PC-9 (cell line): ENCODE measurements at regions not wholly inside any gene's neighbourhood (a gene's known extent, or its start where the extent isn't known, plus 50 kb on each side); places are given as distances from the start of the nearest gene placed in this dataset.

ENCODE experiments used
- BruUV-seq: library from RNA; stranded (reverse); fragments of 400-500 nt; replicated peaks from 2 replicates; lab custom pipeline; 2021; lab: Mats Ljungman, UMichigan
- CTCF ChIA-PET: fragments of 300-600 bp; sonication (Branson Sonifier 250); formaldehyde crosslinking; loops from one replicate; lab custom pipeline; 2022; ENCODE audit warnings: antibody characterized with exemption; lab: Charles Lee
- POLR2A ChIA-PET: fragments of 300-600 bp; sonication (Branson Sonifier 250); formaldehyde crosslinking; loops from one replicate; lab custom pipeline; 2022; ENCODE audit warnings: antibody characterized with exemption; ENCODE audit not compliant: unreplicated experiment; lab: Charles Lee
- DNase-seq, 2 experiments: peaks; one replicate each; pipeline versions ENCODE4 v3.0.0 to v3.0.0-alpha.2; 2015 to 2022; ENCODE audit warnings: mixed read lengths in 1 of 2
- H2AFZ ChIP-seq: fragments of 200-600 bp; sonication (generic); 2 replicates; pipeline ENCODE4 v1.8.1; 2017; ENCODE audit warnings: antibody characterized with exemption
- H3F3A ChIP-seq: fragments of 200-600 bp; sonication (generic); 2 replicates; pipeline ENCODE4 v1.8.1; 2017; ENCODE audit warnings: antibody characterized with exemption, mild to moderate bottlenecking, low read depth; ENCODE audit not compliant: insufficient read depth
- H3K27ac ChIP-seq: fragments of 200-600 bp; sonication (generic); 2 replicates; pipeline ENCODE4 v1.6.1; 2016; ENCODE audit warnings: mixed run types
- H3K27me3 ChIP-seq: fragments of 200-600 bp; sonication (generic); 2 replicates; pipeline ENCODE4 v1.6.1; 2016; ENCODE audit warnings: low read depth, mixed run types; ENCODE audit not compliant: insufficient read depth
- H3K36me3 ChIP-seq: fragments of 200-600 bp; sonication (generic); 2 replicates; pipeline ENCODE4 v1.6.1; 2016; ENCODE audit warnings: low read depth, mixed run types
- H3K4me1 ChIP-seq: fragments of 200-600 bp; sonication (generic); replicated peaks from 2 replicates; pipeline ENCODE4 v1.6.1; 2016; ENCODE audit warnings: mixed run types; ENCODE audit not compliant: insufficient read depth
- H3K4me2 ChIP-seq: fragments of 200-600 bp; sonication (generic); 2 replicates; pipeline ENCODE4 v1.6.1; 2017; ENCODE audit warnings: mixed run types
- H3K4me3 ChIP-seq: fragments of 200-600 bp; sonication (generic); 2 replicates; pipeline ENCODE4 v1.6.1; 2016; ENCODE audit warnings: mixed run types
- H3K79me2 ChIP-seq: fragments of 200-600 bp; sonication (generic); 2 replicates; pipeline ENCODE4 v1.6.1; 2017; ENCODE audit warnings: low read depth, mixed run types
- H3K9me2 ChIP-seq: fragments of 200-600 bp; sonication (generic); 2 replicates; pipeline ENCODE4 v1.8.1; 2017; ENCODE audit warnings: mild to moderate bottlenecking; ENCODE audit not compliant: insufficient read depth
- H3K9me3 ChIP-seq: fragments of 200-600 bp; sonication (generic); 2 replicates; pipeline ENCODE4 v1.8.1; 2016; ENCODE audit warnings: low read depth; ENCODE audit not compliant: insufficient read depth
- H4K20me1 ChIP-seq: fragments of 200-600 bp; sonication (generic); 2 replicates; pipeline ENCODE4 v1.8.1; 2017; ENCODE audit not compliant: insufficient read depth
- CTCF ChIP-seq: fragments of 200-600 bp; sonication (generic); conservative IDR thresholded peaks from 2 replicates; pipeline ENCODE4 v1.6.1; 2017; ENCODE audit warnings: mixed run types, antibody characterized with exemption, mild to moderate bottlenecking, moderate library complexity
- EZH2 ChIP-seq: fragments of 200-600 bp; sonication (generic); IDR thresholded peaks from 2 replicates; pipeline ENCODE4 v1.8.0; 2017; ENCODE audit warnings: antibody characterized with exemption, low read depth
- intact Hi-C: fragments of 100-400 bp; cut with micrococcal nuclease; formaldehyde crosslinking; loops from one replicate; pipeline ENCODE4 v1.10.0; 2022; ENCODE audit not compliant: unreplicated experiment

GRCh38 chr1:213820362-213821149 lies 167.2 kb upstream of the PROX1 start:
- Histone ChIP-seq H4K20me1 (no peaks in the 10 kb centered on the region), H3K36me3 (no peaks in the 10 kb centered on the region), H3K4me2 (no peak overlapping the region), H3K4me3 (no peak overlapping the region), H3K4me1 (no peaks in the 10 kb centered on the region), H3K9me3 (0 out of 2 replicates have a peak, but pooled peaks cover 5% of the 10 kb centered on the region), H3K9me2 (no peaks in the 10 kb centered on the region), H3F3A (no peaks in the 10 kb centered on the region), H2AFZ (no peak overlapping the region), H3K79me2 (no peaks in the 10 kb centered on the region), H3K27me3 (no peaks in the 10 kb centered on the region), H3K27ac (no peak overlapping the region)
- no peak for DNase-seq
- no peak for TF ChIP-seq CTCF
- TF ChIP-seq EZH2 = no peak
- POLR2A ChIA-PET = no interaction called here
- BruUV-seq = no TSS peak
- CTCF ChIA-PET = no interaction called here
- intact Hi-C loops = no loop called here

- H2AFZ ChIP-seq = no peak overlapping the region
- ChIA-PET CTCF (no interaction called here), POLR2A (no interaction called here)
- H4K20me1 ChIP-seq = no peaks in the 10 kb centered on the region
- no peak for TF ChIP-seq EZH2
- no peak for TF ChIP-seq CTCF
- intact Hi-C loops = no loop called here
- H3K79me2 ChIP-seq = no peaks in the 10 kb centered on the region
- H3K9me2 ChIP-seq = no peaks in the 10 kb centered on the region
- no peak overlapping the region for H3K27ac ChIP-seq
- no TSS peak for BruUV-seq
- no peaks in the 10 kb centered on the region for H3F3A ChIP-seq
- H3K9me3 ChIP-seq = 0 out of 2 replicates have a peak, but pooled peaks cover 5% of the 10 kb centered on the region
- no peak for DNase-seq
- no peak overlapping the region for H3K4me3 ChIP-seq
- H3K36me3 ChIP-seq = no peaks in the 10 kb centered on the region
- no peaks in the 10 kb centered on the region for H3K27me3 ChIP-seq
- no peak overlapping the region for H3K4me2 ChIP-seq
- no peaks in the 10 kb centered on the region for H3K4me1 ChIP-seq
Observed at GRCh38 chr1:213821175-213821942, 166.4 kb upstream of the PROX1 start.

- no peak overlapping the region for H3K4me2 ChIP-seq
- H3K4me3 ChIP-seq = no peak overlapping the region
- 0 out of 2 replicates have a peak, but pooled peaks cover 5% of the 10 kb centered on the region for H3K9me3 ChIP-seq
- H3F3A ChIP-seq = no peaks in the 10 kb centered on the region
- no peaks in the 10 kb centered on the region for H3K27me3 ChIP-seq
- TF ChIP-seq CTCF (no peak), EZH2 (no peak)
- H3K27ac ChIP-seq = no peak overlapping the region
- H3K36me3 ChIP-seq = no peaks in the 10 kb centered on the region
- intact Hi-C loops = no loop called here
- no peak overlapping the region for H2AFZ ChIP-seq
- ChIA-PET CTCF (no interaction called here), POLR2A (no interaction called here)
- no peak for DNase-seq
- no peaks in the 10 kb centered on the region for H4K20me1 ChIP-seq
- H3K79me2 ChIP-seq = no peaks in the 10 kb centered on the region
- H3K9me2 ChIP-seq = no peaks in the 10 kb centered on the region
- no peaks in the 10 kb centered on the region for H3K4me1 ChIP-seq
- BruUV-seq = no TSS peak
Observed at GRCh38 chr1:213821943-213822334, 165.8 kb upstream of the PROX1 start.
